T-helper 1 cell (primary cell): ENCODE measurements at regions not wholly inside any gene's neighbourhood (a gene's known extent, or its start where the extent isn't known, plus 50 kb on each side); places are given as distances from the start of the nearest gene placed in this dataset.

Source experiments
- DNase-seq, 5 donors: peaks; one replicate each; pipeline ENCODE4 v3.0.0-alpha.2; 2012 to 2020

DNA sequence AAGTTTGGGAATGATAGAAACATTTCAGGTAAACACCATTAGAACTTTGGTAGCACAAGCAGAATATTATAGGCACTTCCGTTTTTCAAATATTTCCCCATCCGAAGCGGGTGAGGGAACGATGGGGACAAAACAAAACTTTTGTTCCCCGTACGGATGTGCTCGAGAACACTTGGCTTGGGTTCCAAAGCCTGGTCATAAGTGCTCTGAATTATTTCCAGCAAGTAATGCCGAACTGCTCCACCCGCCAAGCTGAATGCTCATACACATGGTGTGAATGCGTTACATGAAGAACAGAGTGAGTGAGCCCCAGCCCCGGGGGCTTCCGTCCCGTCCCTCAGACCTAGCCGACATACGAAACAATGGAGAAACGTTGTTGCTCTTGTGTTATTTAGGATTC is 438.2 kb upstream of the ARRDC4 start:
- no peak for DNase-seq

DNA sequence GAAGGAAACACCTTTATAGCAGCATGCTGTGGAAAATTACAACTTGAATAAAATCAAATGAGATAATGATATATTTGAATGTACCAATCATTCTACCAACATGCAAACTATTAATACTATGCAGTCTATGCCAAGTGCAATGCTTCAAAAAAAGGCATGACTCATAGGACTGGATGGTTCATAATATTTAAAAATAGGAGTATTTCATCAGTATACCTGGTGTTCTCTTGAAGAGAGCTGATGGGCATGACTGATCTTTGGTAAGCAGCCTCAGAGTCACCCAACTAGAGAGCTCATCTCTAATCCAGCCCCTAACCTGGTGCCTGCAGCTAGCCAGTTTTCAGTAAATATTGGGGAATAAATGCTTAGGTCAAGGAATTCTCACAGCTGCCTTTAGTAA is 434.7 kb upstream of the ARRDC4 start:
- DNase-seq = no peak

DNA sequence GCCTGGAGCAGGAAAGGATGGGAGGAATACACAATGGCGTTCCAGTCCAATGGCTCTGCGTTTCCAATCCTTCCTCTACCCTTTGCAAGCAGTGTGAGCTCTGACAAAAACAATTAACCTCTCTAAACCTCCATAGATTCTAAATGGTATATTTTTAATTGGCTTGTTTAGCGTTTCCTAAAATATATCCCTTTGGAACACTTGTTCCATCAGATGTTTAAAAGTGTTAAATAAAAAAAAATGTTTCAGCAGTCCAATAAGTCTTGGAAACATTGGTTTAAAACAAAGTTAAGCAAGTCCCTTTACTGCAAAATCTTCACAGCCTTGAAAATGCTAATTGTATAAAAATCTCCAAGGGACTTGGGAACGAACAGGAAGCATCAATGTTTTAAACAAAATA is 432.3 kb upstream of the ARRDC4 start:
- DNase-seq = no peak

DNA sequence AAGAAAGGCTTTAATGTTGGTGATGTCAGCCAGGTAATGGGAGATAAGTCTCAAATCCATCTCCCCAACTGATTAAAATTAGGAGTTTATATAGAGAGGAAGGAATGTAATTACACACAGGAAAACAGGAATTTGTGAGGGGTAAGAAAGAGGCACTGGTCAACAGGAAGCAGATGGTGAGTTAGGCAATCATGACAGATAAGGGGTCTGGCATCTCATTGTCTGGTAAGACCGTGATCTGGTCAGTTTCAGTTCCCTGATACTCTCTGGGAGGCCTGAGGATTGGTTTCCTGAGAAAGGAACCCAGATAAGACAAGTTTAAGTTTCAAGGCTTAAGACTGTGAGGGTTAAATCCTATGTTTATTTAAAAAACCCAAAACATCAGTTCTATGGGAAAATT is 414.7 kb upstream of the ARRDC4 start:
- no peak for DNase-seq

DNA sequence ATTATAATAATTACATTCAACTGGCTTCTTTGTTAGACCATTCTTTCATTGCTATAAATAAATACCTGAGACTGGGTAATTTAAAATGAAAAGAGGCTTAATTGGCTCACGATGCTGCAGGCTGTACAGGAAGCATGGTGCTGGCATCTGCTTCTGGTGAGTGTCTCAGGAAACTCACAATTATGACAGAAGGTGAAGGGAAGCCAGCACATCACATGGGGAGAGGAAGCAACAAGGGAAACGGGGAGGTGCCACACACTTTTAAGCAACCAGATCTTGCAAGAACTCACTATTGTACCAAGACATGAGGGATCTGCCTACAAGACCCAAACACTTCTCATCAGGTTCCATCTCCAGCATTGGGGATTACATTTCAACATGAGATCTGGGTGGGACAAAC is 413.1 kb upstream of the ARRDC4 start:
- no peak for DNase-seq

DNA sequence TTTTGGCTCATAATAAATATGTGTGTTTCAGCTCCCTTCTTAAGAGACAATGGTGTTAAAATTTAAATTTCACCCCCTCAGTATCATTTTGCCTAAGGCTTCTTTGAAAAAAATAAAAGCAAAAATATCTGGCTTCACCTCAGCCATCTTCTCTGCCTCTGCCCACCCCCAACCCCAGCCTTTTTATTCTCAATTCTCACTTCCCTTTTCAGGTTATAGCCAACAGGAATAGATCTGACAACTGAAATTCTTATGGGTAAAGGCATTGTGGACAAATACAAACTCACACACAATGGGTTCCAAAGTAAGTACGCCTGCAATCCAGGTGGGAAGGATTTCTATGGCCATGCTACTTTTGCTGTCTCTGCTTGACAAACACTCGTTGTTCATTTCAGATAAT is 399.0 kb upstream of the ARRDC4 start:
- DNase-seq = no peak

DNA sequence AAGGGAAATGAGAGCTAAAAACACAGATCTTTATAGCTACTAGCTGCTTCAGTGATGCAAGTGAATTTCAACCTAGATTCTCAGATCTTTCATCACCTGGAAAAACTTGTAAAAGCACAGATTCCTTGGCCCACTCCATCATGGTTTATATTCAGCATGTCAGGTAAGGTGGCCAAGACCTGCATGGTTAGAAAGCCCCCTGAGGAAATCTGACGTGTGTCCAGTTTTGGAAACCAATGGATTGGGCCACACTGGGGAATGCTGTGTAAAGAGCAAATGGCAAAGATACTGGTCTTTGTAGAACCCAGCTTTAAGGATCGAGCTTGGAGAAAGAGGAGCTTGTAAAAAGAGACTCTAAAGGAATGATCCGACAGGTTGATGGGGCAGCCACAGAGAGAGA is 397.0 kb upstream of the ARRDC4 start:
- DNase-seq = no peak

DNA sequence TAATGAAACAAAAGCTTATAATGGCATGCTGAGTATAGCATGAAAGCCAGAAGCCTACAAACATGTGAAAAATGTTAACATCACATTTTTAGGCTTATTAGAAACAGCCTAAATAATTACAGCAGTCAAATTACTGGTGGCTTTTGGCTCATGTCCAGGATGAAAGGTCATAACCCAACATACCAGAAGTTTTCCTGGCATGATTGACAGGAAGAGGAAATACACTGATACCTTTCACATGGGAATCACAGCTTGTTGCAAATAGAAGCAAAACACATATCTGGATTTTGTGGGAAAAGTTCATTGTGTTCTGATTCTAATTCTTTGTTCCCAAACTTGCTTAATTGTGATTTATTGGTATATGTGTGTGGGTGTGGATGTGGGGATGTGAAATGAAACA is 393.5 kb upstream of the ARRDC4 start:
- no peak for DNase-seq

DNA sequence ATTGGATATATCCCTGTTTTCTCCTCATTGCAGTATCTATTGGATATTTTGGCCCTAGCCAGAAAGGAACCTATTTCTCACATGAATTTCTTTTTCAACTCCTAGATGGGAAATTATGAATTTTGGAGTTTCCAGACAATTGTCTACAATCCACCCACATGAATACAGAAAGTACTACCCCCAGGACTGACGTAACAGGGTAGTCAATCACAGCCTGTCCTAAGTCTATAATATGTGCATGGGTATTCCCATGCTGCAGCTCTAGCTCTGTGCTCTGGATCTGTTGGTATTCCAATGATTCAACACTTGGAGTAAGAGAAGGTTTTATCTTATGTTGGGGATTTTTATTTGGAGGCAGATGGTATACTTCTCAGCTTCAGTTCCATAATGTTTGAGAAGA is 393.1 kb upstream of the ARRDC4 start:
- no peak for DNase-seq

DNA sequence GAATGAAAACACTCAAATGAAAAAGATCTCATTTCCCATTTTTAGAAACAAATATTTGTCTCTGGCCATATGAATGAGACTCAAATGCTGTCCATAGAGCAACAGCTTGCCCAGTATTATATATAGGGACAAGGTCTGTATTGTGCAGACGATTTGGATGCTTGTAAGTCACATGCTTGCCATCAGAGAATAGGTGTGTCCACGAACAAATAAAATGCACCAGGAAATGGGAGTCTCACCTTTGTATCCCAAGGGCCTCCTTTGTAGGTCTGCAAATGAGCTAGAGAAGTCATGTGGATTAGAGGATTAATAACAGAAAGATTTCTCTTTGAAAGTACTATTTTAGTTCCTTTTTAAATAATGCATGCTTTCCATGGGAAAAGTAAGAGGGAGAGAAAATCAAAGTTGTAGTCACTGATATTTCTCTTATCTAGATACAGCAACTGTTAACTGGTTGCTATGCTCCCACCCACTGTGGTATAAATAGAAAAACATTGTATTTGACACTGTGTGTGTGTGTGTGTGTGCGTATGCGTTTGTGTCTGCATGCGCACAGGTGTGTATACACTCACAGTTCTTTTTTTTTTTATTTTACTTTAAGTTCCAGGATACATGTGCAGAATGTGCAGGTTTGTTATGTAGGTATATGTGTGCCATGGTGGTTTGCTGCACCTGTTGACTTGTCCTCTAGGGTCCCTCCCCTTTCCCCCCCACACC is 383.4 kb upstream of the ARRDC4 start:
- no peak for DNase-seq

DNA sequence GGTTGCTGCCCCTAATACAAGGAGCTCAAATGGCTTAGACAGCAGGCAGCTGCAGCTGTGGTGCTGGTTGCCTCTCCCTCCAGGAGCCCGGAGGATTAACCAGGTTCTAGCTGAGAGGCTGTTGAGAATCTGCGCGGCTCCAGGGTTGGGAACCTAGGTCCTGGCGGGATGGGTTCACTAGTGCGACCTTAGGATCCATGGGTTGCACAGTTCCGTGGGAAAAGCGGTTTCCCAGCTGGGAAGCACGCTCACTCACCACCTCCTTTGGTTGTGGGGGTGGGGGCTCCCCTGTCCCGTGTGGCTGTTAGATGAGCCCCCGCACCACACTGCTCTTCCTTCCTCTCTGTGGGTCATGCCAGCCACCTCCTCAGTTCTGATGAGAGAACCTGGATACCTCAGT is 375.1 kb upstream of the ARRDC4 start:
- DNase-seq = no peak

DNA sequence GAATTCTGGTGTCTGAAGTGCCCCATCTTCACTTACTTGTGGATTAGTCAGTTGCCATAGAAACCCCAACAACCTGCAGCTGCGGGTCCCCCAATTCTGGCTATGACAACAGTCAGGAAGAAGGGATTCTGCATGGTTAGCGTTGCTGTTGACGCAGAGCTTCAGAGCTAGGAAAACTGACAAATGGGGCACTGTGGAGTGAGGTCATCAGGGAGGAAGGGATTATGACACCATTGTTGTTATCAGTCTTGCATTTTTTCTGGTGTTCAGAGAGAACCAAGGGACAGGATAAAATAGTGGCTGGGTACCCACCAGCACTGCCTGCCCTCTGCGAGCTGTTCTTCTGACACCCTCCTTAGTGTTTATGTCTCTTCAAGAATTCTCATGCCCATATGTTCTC is 367.7 kb upstream of the ARRDC4 start:
- no peak for DNase-seq

DNA sequence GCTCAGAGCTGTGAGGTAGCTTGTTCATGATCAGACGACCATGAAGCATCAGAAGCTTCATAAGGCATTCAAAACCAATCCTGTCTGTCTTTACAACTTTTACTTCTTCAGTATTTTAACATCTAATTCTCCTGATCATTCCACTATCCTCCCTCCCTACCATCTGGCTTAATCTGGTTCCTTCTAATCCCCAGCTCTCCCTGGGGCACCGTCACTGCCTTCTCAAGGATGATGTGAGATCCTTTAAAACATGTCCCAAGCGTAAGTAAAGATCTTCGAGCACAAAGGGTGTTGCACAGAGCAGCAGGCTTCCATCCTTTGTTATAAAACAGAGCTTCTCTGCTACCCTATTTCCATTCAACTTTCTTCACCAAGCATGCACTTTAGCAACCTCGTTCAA is 362.7 kb upstream of the ARRDC4 start:
- DNase-seq = no peak

DNA sequence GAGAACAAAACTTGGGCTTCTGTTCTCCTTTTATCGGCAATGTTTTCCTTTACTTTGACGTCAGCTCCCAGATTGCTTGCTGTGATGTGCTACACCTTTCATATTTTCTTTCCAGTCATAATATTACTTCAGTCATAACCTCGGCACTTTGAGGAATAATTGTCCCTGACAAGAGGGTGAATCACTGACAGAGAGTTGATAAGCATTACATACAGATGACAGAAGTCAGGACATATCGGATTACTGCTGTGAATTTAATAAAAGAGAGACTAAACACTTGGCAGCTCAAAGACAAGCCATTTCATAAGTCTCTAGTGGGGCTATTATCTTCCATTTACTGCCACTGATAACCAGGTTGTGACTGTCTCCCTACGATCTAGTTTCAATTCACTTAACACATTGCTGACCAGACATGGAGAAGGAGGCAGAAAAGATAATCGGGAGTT is 362.1 kb upstream of the ARRDC4 start:
- DNase-seq = no peak

DNA sequence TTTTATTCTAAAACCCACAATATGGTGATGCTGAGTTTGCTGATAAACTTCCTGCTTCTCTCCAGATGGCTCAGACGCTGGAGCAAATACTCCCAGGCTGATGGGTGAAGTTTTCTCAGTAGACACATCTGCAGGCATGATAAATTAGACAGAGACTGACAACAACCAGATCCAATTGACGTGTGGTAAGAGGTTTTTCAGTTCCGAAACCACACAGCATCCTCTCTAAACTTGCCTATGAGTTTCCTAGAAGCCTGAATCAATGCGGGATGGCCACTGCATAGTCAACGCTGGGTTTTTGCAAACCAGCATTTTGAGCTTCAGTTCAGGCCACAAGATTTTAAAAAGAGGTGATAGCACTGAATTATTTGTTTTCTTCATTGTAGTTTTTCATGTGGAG is 360.3 kb upstream of the ARRDC4 start:
- DNase-seq = no peak

DNA sequence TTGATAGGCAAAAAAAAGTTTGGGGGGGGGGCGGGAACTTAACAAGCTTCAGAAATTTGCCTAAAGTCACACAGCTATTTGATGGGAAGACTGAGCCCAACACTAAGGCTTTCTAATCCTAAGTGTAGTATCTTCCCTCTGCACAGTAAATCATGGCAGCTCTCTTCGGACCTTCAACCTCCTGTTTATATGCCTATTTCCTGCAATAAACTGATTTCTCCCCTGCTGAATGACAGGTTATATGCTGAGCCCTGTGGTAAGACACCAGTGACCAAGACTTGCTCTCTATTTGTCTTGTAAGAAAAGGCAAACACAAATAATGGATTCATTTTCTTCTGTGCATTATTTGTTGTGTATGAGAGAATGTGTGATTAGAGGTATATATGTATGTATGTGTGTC is 355.8 kb upstream of the ARRDC4 start:
- DNase-seq = no peak

DNA sequence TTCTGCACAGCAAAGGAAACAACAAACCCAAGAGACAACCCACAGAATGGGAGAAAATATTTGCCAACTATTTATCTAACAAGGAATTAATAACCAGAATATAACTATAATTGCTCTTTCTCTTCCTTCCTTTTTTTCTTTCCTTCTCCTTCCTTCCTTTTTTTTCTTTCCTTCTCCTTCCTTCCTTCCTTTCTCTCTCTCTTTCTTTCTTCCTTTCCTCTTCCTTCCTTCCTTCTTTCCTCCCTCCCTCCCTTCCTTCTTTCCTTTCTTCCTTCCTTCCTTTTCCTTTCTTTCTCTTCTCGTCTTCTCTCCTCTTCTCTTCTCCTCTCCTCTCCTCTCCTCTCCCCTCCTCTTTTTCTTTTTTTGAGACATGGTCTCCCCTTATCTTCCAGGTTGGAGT is 345.4 kb upstream of the ARRDC4 start:
- no peak for DNase-seq

DNA sequence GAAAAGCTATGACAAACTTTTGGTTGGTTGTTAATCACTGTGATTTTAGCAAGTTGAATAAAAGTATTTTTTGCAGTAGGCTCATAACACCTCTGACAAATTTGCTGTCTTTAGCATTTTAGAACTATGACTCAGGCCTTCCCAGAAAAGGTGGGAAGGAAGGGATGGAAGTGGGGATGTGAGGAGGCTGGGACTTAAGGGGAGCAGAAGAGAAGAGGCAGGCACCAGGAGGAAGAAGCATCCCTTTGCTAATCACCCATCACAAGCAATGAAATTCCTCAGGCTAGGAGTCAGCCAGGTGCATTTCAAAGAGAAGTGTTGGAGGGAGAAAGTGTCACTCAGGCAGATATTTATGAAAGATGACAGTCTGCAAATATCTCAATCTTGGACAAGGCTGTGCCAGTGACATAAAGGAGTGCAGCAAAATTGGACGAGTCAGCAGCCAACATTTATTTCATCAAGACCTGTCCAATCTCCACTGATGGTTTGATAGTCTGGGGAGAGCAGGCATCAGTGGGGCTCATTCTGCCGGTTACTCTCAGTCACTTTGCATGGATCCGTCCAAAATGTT is 337.3 kb upstream of the ARRDC4 start:
- no peak for DNase-seq

DNA sequence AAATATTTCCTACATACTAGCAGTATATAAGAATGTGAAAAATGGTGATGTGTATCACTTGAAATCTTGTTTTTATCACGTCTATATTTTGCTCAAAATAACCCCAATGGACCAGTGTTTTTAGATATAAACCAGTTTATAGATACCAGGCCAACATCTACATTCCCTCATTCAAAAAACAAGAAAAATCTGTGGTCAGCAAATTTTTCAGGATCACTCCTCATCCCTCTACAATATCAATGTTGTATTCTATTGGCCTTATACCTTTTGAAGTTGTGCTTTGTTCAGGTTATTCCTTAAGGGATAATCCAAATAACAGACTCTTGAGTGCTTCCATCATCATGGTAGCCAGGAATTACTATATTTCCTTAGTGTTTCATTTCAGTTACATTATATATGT is 332.9 kb upstream of the ARRDC4 start:
- DNase-seq = no peak

DNA sequence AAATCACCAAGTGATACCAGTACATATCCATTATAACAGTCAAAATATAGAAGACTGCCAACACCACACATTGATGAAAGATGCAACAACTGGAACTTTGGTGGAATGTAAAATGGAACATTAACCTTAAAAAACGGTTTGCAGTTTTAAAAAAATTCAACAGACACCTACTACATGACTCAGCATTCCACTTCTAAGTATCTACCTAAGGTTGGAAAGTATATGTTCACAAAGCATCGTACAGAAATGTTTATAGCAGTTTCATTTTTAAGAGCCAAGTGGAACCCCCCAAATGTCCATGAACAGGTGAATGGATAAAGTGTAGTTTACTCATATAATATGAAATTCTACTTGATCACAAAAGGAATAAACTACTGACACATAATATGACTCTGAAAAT is 314.7 kb upstream of the ARRDC4 start:
- no peak for DNase-seq

DNA sequence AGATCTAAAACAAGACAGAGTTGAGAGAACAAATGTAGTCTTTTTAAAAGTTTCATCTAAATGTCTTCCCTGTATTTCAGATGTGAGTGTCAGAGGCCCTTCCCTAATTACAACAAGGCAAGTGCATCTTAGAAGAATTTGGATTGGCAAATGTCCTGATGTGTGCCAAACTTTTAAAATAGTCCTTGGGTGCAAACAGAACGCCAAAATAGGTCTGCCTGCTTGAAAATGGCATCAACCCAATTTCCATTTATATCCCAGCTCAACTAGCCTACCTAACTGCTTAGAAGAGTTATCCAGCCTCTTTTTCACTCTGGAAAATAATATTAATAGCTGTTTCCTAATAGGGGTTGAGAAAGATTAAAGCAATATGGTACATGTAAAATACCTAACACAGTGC is 311.8 kb upstream of the ARRDC4 start:
- no peak for DNase-seq

DNA sequence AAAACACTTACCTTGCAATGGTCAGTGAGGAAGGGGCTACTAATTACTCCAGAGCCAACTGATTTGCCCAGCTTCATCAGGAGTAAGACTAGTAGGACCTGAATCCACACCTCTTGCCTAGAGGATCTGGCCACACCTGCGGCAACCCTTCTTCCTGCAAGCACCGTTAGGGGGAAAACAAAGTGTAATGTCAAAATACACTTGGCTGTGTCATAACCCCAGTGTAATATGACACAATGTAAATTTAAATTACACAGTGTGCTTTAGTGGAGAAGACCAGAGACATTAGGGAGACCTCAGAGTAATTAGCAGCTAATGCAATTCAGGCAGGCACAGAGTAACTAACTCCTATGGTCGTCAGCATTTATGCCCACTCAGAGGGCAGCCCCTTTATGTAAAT is 308.5 kb upstream of the ARRDC4 start:
- no peak for DNase-seq

DNA sequence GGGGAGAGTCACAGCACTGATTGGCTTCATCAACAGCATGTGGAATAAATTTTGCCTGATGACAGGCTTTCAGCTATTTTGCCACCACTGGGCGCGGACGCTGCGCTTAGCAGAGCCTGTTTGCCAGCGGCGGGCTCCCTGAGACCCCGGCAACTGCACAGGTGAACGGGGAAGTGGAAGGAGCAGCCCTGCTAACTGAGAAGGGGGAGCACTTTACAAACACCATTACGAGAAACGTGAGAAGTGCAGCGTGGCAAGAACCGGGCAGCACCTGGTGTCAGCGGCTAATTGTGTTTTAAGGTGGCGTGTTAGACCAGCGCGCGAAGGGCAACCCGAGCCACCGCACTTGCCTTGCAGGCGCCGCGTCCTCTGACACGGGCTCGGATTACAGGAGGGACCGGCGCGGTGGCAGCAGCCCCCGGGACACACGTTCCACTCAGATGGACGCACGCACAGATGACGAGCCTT is 307.8 kb upstream of the ARRDC4 start:
- no peak for DNase-seq

DNA sequence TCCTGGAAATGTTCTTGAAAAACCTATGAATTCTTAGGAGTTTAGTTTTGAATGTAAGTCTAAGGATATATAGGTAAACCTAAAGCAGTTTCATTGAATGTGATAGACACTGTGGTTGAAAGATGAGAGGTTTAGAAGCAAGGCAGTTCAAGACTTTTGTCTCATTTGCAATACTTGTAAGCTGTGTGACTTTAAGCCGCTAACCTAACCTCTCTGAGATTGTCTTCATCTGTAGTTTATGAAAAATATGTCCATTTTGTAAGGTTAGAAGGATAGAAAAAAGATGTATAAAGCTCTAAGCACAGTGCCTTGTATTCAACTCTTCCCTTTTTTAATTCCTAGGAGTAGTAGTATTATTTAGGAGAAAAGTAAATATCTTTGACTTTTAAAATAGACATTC is 306.6 kb upstream of the ARRDC4 start:
- no peak for DNase-seq

DNA sequence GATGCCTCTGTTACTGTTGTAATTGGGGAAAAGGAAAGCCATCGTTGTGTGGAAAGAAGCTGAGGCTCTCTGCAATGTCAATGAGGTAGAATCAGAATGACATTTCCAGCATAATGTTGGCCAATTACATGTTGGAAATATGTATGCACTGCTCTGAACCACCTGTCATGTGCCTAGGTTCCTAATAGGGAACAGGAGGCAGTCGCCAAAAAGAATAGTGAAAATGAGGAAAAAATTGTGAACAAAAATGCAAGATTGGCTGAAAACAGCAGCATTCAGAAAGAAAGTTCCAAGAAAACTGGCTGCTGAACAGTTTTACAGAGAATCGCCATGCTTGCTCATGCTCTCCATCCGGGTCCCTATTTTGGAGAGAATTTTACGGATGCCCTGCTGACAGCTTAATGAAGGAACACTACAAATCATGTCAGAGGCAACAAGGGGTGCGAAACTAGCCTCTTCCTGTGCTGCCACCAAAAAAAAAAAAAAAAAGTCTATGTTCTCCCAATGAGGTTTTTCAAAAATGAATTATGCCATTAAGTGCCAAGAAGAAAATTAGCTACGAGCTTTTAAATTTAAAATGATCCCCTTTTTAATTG is 305.9 kb upstream of the ARRDC4 start:
- no peak for DNase-seq
